ENCODE measurements at regions not wholly inside any gene's neighbourhood (a gene's known extent, or its start where the extent isn't known, plus 50 kb on each side); places are given as distances from the start of the nearest gene placed in this dataset.

DNA sequence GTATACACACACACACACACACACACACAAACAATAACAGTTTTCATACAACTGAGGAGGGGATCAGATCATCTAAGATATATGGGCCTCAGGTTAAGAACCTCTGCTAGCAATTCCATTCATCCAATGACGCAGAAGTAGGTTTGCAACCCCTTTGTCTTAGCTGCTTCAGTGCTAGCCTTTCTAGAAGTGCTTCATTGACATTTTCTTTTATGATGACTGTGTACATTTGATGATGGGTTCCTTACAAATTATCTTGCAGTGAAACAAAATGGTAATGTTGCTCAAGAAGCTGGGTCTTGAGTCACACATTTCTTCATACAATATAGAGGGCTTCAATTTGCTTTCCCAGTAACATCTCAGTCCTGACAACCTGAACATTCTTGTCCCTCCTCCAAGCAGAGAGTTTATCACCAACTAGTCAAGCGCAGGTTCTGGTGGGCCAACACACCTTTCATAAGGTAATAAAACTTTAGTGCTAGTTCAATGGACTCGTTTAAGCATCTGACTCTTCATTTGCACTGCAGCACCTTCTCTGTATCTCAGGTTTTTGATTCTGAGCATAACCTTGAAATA lies 269.5 kb downstream of the CNTN3 start:
- no peak for DNase-seq (ENCODE audit: low read depth)
- H3K4me3 ChIP-seq (ENCODE audit: low read length) = no peak overlapping the region
- no peak for TF ChIP-seq CTCF (IDR thresholded peaks at IDR 0.05; ENCODE audit: insufficient read depth, low read depth, low read length, missing control alignments)

- TF ChIP-seq CTCF (IDR thresholded peaks at IDR 0.05; ENCODE audit: insufficient read depth, low read depth, low read length, missing control alignments) = no peak
- DNase-seq (ENCODE audit: low read depth) = no peak
Observed at GRCh38 chr3:74343391-74343790, 271.1 kb downstream of the CNTN3 start.

DNA sequence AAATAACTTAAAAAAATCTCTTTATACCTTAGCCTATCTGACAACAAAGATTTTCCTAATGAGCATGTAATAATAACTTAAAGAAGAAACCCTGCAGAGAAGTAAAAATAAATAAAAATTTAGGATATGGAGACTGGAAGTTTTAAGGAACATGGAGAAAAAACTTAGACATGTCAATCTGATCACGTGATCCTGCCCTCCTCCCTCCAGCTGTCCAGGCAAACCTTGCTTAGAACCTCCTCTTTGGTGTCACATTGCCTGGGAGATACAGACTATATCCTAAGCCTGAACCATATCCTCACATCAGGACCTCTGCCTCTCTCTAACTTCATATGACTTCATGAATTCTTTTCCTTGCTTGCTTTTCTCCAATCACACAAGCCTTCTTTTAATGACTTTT lies 275.5 kb downstream of the CNTN3 start:
- no peak for TF ChIP-seq CTCF (IDR thresholded peaks at IDR 0.05; ENCODE audit: insufficient read depth, low read depth, low read length, missing control alignments)
- no peak overlapping the region for H3K4me3 ChIP-seq (ENCODE audit: low read length)
- no peak for DNase-seq (ENCODE audit: low read depth)

More at GRCh38 chr3:74343391-74343790, 271.1 kb downstream of the CNTN3 start:
- no peak overlapping the region for H3K4me3 ChIP-seq (ENCODE audit: low read length)

DNA sequence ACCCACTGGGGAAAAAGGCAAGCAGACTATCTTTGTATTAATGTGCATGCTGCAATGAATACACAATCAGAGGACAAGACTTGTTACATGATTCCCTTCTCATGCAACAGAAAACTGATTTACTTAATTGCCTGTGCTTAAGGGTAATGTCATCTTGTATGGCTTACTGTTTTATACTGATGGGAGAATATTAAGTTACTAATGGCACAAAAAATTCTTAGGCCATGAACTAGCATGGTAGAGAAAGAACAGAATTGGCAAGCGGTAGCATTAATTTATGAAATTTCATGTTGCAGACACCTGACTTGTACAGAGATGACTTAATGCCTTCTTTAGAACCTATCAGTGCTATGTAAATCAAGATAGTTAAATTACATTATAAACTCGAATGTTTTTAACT lies 282.3 kb downstream of the CNTN3 start:
- DNase-seq (ENCODE audit: low read depth) = no peak
- H3K4me3 ChIP-seq (ENCODE audit: low read length) = no peak overlapping the region
- TF ChIP-seq CTCF (IDR thresholded peaks at IDR 0.05; ENCODE audit: insufficient read depth, low read depth, low read length, missing control alignments) = no peak

DNA sequence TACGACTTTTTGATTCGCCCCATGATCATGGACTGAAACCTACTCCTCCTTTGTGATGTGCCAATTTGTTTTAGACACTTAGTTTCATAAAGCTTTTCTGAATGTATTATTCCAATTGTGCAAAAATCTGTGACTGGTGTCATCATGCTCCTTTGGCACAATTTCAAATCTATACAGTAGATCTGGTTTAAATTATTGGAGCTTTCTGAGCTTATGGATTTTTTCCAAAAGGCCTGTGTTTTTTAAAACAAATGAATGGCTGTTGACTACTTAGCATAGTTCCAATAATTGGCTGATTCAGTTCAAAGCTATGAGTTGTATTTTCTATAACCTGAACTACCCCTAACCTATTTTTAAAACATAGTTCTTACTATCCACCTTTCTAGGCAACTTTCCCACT lies 282.7 kb downstream of the CNTN3 start:
- DNase-seq (ENCODE audit: low read depth) = no peak
- no peak for TF ChIP-seq CTCF (IDR thresholded peaks at IDR 0.05; ENCODE audit: insufficient read depth, low read depth, low read length, missing control alignments)
- H3K4me3 ChIP-seq (ENCODE audit: low read length) = no peak overlapping the region

- no peak overlapping the region for H3K4me3 ChIP-seq (ENCODE audit: low read length)
- no peak for DNase-seq (ENCODE audit: low read depth)
- no peak for TF ChIP-seq CTCF (IDR thresholded peaks at IDR 0.05; ENCODE audit: insufficient read depth, low read depth, low read length, missing control alignments)
Observed at GRCh38 chr3:74329096-74329495, 285.4 kb downstream of the CNTN3 start.

- H3K4me3 ChIP-seq (ENCODE audit: low read length) = no peak overlapping the region
- TF ChIP-seq CTCF (IDR thresholded peaks at IDR 0.05; ENCODE audit: insufficient read depth, low read depth, low read length, missing control alignments) = no peak
- no peak for DNase-seq (ENCODE audit: low read depth)
Observed at GRCh38 chr3:74328435-74328834, 286.0 kb downstream of the CNTN3 start.
